ENCODE measurements at regions not wholly inside any gene's neighbourhood (a gene's known extent, or its start where the extent isn't known, plus 50 kb on each side); places are given as distances from the start of the nearest gene placed in this dataset.

GRCh38 chr9:108224716-108225115 is 631.1 kb downstream of the ACTL7B start:
- Histone ChIP-seq H3K27ac (ENCODE audit: low read depth, low read length) (no peak overlapping the region), H3K9ac (ENCODE audit: low read depth in 1 of 3, low read length in 3 of 3) (no peak overlapping the region), H3K4me1 (ENCODE audit: control insufficient read depth in 3 of 3, insufficient read depth in 3 of 3, low read length in 3 of 3) (no peaks in the 10 kb centered on the region), H3K27me3 (ENCODE audit: control insufficient read depth in 3 of 3, insufficient read depth in 3 of 3, low read length in 3 of 3) (peaks cover 0 to 2% (median 0%) of the 10 kb centered on the region in 3 donors), H3K9me3 (ENCODE audit: control insufficient read depth in 3 of 3, low read length in 3 of 3) (no peaks in the 10 kb centered on the region), H3K36me3 (ENCODE audit: control insufficient read depth in 3 of 3, insufficient read depth in 3 of 3, low read length in 3 of 3) (no peaks in the 10 kb centered on the region), H3K4me3 (ENCODE audit: low read length in 3 of 3) (no peak overlapping the region)

GRCh38 chr9:108219664-108220063 is 636.1 kb downstream of the ACTL7B start:
- Histone ChIP-seq H3K27ac (ENCODE audit: low read depth, low read length) (no peak overlapping the region), H3K4me1 (ENCODE audit: control insufficient read depth in 3 of 3, insufficient read depth in 3 of 3, low read length in 3 of 3) (no peaks in the 10 kb centered on the region), H3K36me3 (ENCODE audit: control insufficient read depth in 3 of 3, insufficient read depth in 3 of 3, low read length in 3 of 3) (no peaks in the 10 kb centered on the region), H3K9me3 (ENCODE audit: control insufficient read depth in 3 of 3, low read length in 3 of 3) (no peaks in the 10 kb centered on the region), H3K4me3 (ENCODE audit: low read length in 3 of 3) (no peak overlapping the region), H3K27me3 (ENCODE audit: control insufficient read depth in 3 of 3, insufficient read depth in 3 of 3, low read length in 3 of 3) (no peaks in the 10 kb centered on the region), H3K9ac (ENCODE audit: low read depth in 1 of 3, low read length in 3 of 3) (no peak overlapping the region)

- Histone ChIP-seq H3K27me3 (ENCODE audit: control insufficient read depth in 3 of 3, insufficient read depth in 3 of 3, low read length in 3 of 3) (no peaks in the 10 kb centered on the region), H3K36me3 (ENCODE audit: control insufficient read depth in 3 of 3, insufficient read depth in 3 of 3, low read length in 3 of 3) (no peaks in the 10 kb centered on the region), H3K4me3 (ENCODE audit: low read length in 3 of 3) (no peak overlapping the region)
Observed at GRCh38 chr9:108217431-108218349, 638.1 kb downstream of the ACTL7B start.

GRCh38 chr9:108213511-108213910 is 642.3 kb downstream of the ACTL7B start:
- no peak overlapping the region for H3K27ac ChIP-seq (ENCODE audit: low read depth, low read length)

More at GRCh38 chr9:108217431-108218349, 638.1 kb downstream of the ACTL7B start:
- Histone ChIP-seq H3K27ac (ENCODE audit: low read depth, low read length) (no peak overlapping the region), H3K9ac (ENCODE audit: low read depth in 1 of 3, low read length in 3 of 3) (no peak overlapping the region), H3K4me1 (ENCODE audit: control insufficient read depth in 3 of 3, insufficient read depth in 3 of 3, low read length in 3 of 3) (no peaks in the 10 kb centered on the region), H3K9me3 (ENCODE audit: control insufficient read depth in 3 of 3, low read length in 3 of 3) (no peaks in the 10 kb centered on the region)

GRCh38 chr9:108212184-108212583 is 643.6 kb downstream of the ACTL7B start:
- Histone ChIP-seq H3K4me1 (ENCODE audit: control insufficient read depth in 3 of 3, insufficient read depth in 3 of 3, low read length in 3 of 3) (no peaks in the 10 kb centered on the region), H3K9me3 (ENCODE audit: control insufficient read depth in 3 of 3, low read length in 3 of 3) (no peaks in the 10 kb centered on the region), H3K36me3 (ENCODE audit: control insufficient read depth in 3 of 3, insufficient read depth in 3 of 3, low read length in 3 of 3) (no peaks in the 10 kb centered on the region), H3K27me3 (ENCODE audit: control insufficient read depth in 3 of 3, insufficient read depth in 3 of 3, low read length in 3 of 3) (no peaks in the 10 kb centered on the region), H3K9ac (ENCODE audit: low read depth in 1 of 3, low read length in 3 of 3) (no peak overlapping the region), H3K4me3 (ENCODE audit: low read length in 3 of 3) (no peak overlapping the region), H3K27ac (ENCODE audit: low read depth, low read length) (no peak overlapping the region)

More at GRCh38 chr9:108213511-108213910, 642.3 kb downstream of the ACTL7B start:
- Histone ChIP-seq H3K9me3 (ENCODE audit: control insufficient read depth in 3 of 3, low read length in 3 of 3) (no peaks in the 10 kb centered on the region), H3K27me3 (ENCODE audit: control insufficient read depth in 3 of 3, insufficient read depth in 3 of 3, low read length in 3 of 3) (no peaks in the 10 kb centered on the region), H3K4me1 (ENCODE audit: control insufficient read depth in 3 of 3, insufficient read depth in 3 of 3, low read length in 3 of 3) (no peaks in the 10 kb centered on the region), H3K36me3 (ENCODE audit: control insufficient read depth in 3 of 3, insufficient read depth in 3 of 3, low read length in 3 of 3) (no peaks in the 10 kb centered on the region), H3K4me3 (ENCODE audit: low read length in 3 of 3) (no peak overlapping the region), H3K9ac (ENCODE audit: low read depth in 1 of 3, low read length in 3 of 3) (no peak overlapping the region)

GRCh38 chr9:108211411-108211955 is 644.3 kb downstream of the ACTL7B start:
- Histone ChIP-seq H3K9ac (ENCODE audit: low read depth in 1 of 3, low read length in 3 of 3) (no peak overlapping the region), H3K27ac (ENCODE audit: low read depth, low read length) (no peak overlapping the region), H3K27me3 (ENCODE audit: control insufficient read depth in 3 of 3, insufficient read depth in 3 of 3, low read length in 3 of 3) (no peaks in the 10 kb centered on the region), H3K4me1 (ENCODE audit: control insufficient read depth in 3 of 3, insufficient read depth in 3 of 3, low read length in 3 of 3) (no peaks in the 10 kb centered on the region), H3K36me3 (ENCODE audit: control insufficient read depth in 3 of 3, insufficient read depth in 3 of 3, low read length in 3 of 3) (no peaks in the 10 kb centered on the region), H3K9me3 (ENCODE audit: control insufficient read depth in 3 of 3, low read length in 3 of 3) (no peaks in the 10 kb centered on the region), H3K4me3 (ENCODE audit: low read length in 3 of 3) (no peak overlapping the region)

GRCh38 chr9:108209132-108209685 is 646.6 kb downstream of the ACTL7B start:
- Histone ChIP-seq H3K27me3 (ENCODE audit: control insufficient read depth in 3 of 3, insufficient read depth in 3 of 3, low read length in 3 of 3) (no peaks in the 10 kb centered on the region), H3K27ac (ENCODE audit: low read depth, low read length) (no peak overlapping the region), H3K4me1 (ENCODE audit: control insufficient read depth in 3 of 3, insufficient read depth in 3 of 3, low read length in 3 of 3) (no peaks in the 10 kb centered on the region), H3K9me3 (ENCODE audit: control insufficient read depth in 3 of 3, low read length in 3 of 3) (no peaks in the 10 kb centered on the region), H3K9ac (ENCODE audit: low read depth in 1 of 3, low read length in 3 of 3) (no peak overlapping the region), H3K4me3 (ENCODE audit: low read length in 3 of 3) (no peak overlapping the region), H3K36me3 (ENCODE audit: control insufficient read depth in 3 of 3, insufficient read depth in 3 of 3, low read length in 3 of 3) (no peaks in the 10 kb centered on the region)

- Histone ChIP-seq H3K27ac (ENCODE audit: low read depth, low read length) (no peak overlapping the region), H3K4me3 (ENCODE audit: low read length in 3 of 3) (no peak overlapping the region), H3K9ac (ENCODE audit: low read depth in 1 of 3, low read length in 3 of 3) (no peak overlapping the region), H3K36me3 (ENCODE audit: control insufficient read depth in 3 of 3, insufficient read depth in 3 of 3, low read length in 3 of 3) (no peaks in the 10 kb centered on the region), H3K9me3 (ENCODE audit: control insufficient read depth in 3 of 3, low read length in 3 of 3) (no peaks in the 10 kb centered on the region), H3K27me3 (ENCODE audit: control insufficient read depth in 3 of 3, insufficient read depth in 3 of 3, low read length in 3 of 3) (no peaks in the 10 kb centered on the region), H3K4me1 (ENCODE audit: control insufficient read depth in 3 of 3, insufficient read depth in 3 of 3, low read length in 3 of 3) (no peaks in the 10 kb centered on the region)
Observed at GRCh38 chr9:108207561-108208165, 648.1 kb downstream of the ACTL7B start.

- no peaks in the 10 kb centered on the region for H3K9me3 ChIP-seq (ENCODE audit: control insufficient read depth in 3 of 3, low read length in 3 of 3)
- H3K4me1 ChIP-seq (ENCODE audit: control insufficient read depth in 3 of 3, insufficient read depth in 3 of 3, low read length in 3 of 3) = no peaks in the 10 kb centered on the region
- no peak overlapping the region for H3K4me3 ChIP-seq (ENCODE audit: low read length in 3 of 3)
- no peaks in the 10 kb centered on the region for H3K36me3 ChIP-seq (ENCODE audit: control insufficient read depth in 3 of 3, insufficient read depth in 3 of 3, low read length in 3 of 3)
- H3K27ac ChIP-seq (ENCODE audit: low read depth, low read length) = no peak overlapping the region
- no peaks in the 10 kb centered on the region for H3K27me3 ChIP-seq (ENCODE audit: control insufficient read depth in 3 of 3, insufficient read depth in 3 of 3, low read length in 3 of 3)
- H3K9ac ChIP-seq (ENCODE audit: low read depth in 1 of 3, low read length in 3 of 3) = no peak overlapping the region
Observed at GRCh38 chr9:108205276-108205675, 650.5 kb downstream of the ACTL7B start.

- Histone ChIP-seq H3K27ac (ENCODE audit: low read depth, low read length) (no peak overlapping the region), H3K4me1 (ENCODE audit: control insufficient read depth in 3 of 3, insufficient read depth in 3 of 3, low read length in 3 of 3) (no peaks in the 10 kb centered on the region), H3K27me3 (ENCODE audit: control insufficient read depth in 3 of 3, insufficient read depth in 3 of 3, low read length in 3 of 3) (no peaks in the 10 kb centered on the region), H3K4me3 (ENCODE audit: low read length in 3 of 3) (no peak overlapping the region), H3K9me3 (ENCODE audit: control insufficient read depth in 3 of 3, low read length in 3 of 3) (no peaks in the 10 kb centered on the region), H3K36me3 (ENCODE audit: control insufficient read depth in 3 of 3, insufficient read depth in 3 of 3, low read length in 3 of 3) (no peaks in the 10 kb centered on the region), H3K9ac (ENCODE audit: low read depth in 1 of 3, low read length in 3 of 3) (no peak overlapping the region)
Observed at GRCh38 chr9:108197899-108198298, 657.9 kb downstream of the ACTL7B start.
